G401.6 (cell line): ENCODE measurements at regions not wholly inside any gene's neighbourhood (a gene's known extent, or its start where the extent isn't known, plus 50 kb on each side); places are given as distances from the start of the nearest gene placed in this dataset.

Source experiments
- FAIRE-seq: peaks from 2 replicates; lab custom pipeline; 2012; peaks lifted over from hg19 to GRCh38; lab: Jason Lieb, UNC

- no peak for FAIRE-seq
Measured at GRCh38 chr4:162349395-162349794, 185.6 kb upstream of the FSTL5 start.

GRCh38 chr4:162347842-162348213 lies 184.0 kb upstream of the FSTL5 start:
- no peak for FAIRE-seq

DNA sequence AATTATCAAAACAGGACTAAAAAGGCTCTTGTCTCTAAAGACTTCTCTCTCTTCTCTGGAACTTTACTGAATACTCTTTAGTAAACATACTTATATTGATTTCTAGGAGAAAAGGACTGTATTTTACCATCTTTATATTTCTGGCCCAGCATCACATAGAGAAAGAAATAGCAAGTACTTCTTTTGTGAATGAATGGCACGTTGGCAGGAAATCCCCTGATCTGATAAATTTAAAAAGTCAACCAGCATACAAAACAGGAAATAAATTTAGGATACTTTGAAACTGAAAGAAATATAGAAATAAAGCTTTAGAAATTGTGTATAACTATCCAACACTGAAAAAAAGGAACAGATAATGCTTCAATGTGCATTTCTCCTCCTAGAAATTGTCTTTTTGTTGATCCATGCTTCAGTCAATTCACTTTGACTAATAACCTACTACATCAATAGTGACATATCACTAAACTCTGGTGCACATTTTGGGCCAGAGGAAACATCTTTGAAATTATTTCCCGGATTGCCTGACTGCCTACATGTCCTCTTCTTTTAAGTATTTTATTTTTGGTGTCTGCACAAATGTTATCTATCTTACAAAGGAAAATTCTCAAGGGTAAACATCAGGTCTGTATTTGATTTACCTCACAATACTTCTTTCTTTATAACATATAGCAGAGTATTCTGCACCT lies 183.5 kb upstream of the FSTL5 start:
- FAIRE-seq: no peak

DNA sequence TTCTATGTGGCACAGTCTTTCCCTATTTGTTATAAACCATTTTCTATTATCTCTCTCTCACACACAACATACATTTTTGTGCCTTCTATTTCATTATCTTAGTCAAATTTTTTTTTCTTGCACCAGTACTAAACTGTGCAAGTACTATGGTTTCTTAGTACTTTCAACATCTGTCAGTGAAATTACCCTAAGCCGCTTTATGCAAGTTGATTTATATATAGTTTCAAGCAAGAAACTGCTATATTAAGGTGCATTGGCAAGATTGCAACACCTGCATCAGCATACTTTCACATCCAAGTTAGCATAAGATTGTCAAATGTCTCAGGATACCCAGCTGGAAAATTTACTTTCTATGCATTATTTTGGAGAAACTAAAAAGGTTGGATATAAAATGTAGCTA lies 180.2 kb upstream of the FSTL5 start:
- no peak for FAIRE-seq

DNA sequence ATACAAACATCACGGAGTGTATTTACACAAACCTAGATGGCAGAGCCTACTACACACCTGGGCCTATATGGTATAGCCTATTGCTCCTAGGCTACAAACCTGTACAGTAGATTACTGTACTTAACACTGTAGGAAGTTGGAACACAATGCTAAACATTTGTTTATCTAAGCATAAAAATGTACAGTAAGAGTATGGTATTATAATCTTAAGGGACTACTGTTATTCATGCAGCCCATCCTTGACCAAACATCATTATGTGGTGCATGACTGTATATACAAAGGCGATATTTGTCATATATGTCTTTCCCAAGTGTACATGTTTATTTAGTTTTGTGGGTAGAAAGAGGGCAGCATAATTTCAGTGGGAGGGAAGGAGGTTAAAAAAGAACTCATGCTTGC lies 177.7 kb upstream of the FSTL5 start:
- no peak for FAIRE-seq

DNA sequence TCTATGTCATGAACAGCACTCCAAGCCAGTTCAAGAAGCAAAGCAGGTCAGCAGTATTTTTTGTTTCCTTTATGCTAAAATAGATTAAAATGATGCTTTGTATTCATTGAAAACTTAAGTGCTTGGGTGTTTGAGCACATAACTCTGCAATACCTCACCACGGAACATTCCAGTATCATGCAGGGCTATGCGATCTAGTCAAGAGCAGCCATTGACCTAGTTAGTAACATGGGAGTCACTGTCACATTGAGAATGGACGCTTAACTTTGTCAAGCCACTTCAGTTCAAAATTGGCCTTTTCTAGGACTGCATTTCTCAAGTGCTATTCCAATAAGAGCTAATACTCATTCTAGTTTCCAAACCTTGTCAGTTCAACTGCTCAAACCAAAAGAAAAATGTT lies 160.1 kb upstream of the FSTL5 start:
- no peak for FAIRE-seq

DNA sequence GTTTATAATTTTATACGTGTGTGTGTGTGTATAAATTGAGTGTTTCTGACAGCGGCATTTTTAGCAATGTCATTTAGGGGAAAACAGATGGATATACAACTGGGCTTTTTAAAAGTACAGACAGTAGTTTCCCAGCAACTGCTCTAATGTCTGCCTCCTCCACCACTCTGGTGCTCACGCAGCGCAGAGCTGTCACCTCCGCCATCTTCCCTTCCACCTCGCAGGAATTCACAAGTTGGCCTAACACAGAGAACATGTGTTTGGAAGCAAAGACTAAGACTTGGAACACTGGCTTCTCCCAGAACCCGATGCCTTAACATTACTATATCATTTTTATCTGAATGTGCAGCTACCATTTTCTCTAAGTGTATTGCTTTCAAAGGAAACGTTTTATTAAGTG lies 158.3 kb upstream of the FSTL5 start:
- FAIRE-seq: no peak

DNA sequence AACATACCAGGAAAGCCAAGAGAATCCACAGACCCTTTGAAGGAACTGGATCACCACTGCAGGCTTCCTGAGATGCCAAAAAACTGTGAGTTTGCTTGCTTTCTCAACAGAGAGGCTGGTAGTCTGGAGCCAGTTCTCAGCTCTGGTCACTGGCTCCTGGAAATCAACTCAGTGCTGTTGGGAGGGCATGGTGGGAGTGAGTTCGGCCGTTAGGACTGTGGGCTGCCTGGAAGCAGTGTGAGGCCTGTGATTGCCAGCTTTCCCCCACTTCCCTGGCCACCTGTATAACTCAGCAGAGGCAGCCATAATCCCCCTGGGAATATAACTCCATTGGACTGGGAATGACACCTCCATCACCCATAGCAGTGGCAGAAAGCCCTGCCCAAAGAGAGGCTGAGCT lies 122.0 kb upstream of the FSTL5 start:
- FAIRE-seq: no peak

DNA sequence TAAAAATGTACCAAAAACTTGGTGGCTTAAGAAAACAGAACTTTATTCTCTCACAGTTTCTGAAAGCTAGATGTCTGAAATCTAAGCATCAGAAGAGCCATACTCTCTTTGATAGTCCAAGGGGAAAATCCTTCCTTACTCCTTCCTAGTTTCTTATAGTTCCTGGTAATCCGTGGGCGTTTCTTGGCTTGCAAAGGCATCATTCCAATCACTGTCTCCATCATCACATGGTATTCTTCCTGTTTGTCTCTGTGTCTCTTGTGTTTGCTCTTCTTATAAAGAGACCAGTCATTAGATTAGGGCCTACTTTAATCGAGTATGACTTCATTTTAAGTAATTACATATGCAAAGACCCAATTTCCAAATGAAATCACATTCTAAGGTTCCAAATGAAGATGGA lies 118.9 kb upstream of the FSTL5 start:
- no peak for FAIRE-seq

- no peak for FAIRE-seq
Measured at GRCh38 chr4:162274354-162274753, 110.6 kb upstream of the FSTL5 start.

DNA sequence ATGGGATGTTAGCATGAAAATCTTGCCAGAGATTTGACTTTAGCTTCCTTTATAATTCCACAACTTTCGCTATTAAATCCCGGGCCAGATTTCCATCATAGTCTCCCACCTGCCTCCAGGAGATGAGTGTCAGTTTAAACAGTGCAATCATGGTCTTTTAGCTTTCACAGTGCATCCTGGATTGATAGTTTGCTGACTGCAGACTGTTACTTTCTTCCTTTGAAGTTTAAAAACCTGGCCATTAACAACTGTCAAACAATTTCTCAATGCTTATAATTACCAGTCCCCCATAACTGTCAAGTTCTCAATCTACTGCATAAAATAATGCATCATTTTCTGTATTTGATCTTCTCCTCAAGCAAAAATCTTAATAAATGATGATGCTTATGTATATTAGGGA lies 108.4 kb upstream of the FSTL5 start:
- no peak for FAIRE-seq

DNA sequence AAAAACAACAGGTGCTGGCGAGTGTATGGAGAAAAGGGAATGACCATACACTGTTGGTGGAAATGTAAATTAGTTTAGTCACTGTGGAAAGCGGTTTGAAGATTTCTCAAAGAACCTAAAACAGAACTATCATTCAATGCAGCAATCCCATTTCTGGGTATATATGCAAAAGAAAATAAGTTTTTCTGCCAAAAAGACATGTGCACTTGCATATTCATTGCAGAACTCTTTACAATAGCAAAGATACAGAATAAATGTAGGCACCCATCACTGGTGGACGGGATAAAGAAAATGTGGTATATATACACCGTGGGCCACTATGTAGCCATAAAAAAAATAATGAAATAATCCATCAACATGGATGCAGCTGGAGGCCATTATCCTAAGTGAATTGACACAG lies 105.1 kb upstream of the FSTL5 start:
- FAIRE-seq: no peak

DNA sequence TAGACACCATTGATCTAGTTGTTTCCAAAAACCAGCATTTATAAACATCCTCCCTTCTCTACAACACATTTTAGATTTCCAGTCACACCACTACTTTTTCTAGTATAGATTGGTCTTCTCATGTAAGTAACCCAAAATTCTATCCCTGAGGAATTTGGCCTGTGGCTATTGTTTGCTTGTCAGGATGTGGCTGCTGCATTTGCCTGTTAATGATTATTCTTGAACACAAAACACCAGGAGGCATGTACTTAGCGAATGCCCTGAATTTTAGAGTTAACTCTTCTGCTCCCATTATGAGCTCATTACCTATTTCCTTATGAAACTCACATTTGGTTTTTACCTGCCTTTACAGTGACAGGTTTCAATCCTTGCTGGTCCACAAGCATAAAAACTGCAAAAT lies 102.0 kb upstream of the FSTL5 start:
- no peak for FAIRE-seq

GRCh38 chr4:162245051-162245450 lies 81.3 kb upstream of the FSTL5 start:
- FAIRE-seq: no peak

- FAIRE-seq: no peak
Measured at GRCh38 chr4:162241857-162242256, 78.1 kb upstream of the FSTL5 start.

DNA sequence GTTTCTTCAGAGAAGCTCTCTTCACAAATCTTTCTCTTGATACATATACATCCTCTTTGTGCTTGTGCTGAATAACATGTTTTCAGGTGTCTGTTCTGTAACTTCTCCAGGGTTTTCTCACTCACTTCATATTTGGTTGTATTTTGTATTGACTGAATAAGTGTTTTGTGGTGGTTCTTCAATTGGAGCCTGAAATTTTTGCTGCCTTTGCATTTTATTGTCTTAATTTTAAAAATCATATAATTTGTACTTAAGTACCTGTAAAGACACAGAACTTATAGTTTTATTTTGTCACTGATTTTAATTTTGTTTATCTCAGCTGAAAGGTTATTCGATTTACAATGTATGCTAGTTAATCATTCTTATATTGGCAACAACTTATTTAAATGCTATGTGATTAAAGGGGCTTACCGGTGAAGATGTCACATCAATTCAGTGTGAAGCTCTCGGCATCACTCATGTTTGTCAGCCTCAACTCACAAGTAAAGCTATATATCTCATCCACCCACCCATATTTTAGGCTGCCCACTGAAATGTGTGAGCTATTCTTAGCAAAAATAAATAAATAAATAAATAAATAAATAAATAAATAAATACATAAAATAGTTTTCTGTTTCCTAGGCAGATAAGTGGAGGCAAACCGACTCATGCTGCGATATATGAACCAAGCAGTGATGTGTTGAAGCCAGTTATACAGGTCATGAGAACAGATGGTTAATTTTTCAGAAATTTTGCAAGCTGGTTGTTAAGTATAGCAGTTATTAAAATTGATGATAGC lies 76.4 kb upstream of the FSTL5 start:
- no peak for FAIRE-seq

GRCh38 chr4:162237676-162238075 lies 73.9 kb upstream of the FSTL5 start:
- FAIRE-seq: peak; percentile 23

DNA sequence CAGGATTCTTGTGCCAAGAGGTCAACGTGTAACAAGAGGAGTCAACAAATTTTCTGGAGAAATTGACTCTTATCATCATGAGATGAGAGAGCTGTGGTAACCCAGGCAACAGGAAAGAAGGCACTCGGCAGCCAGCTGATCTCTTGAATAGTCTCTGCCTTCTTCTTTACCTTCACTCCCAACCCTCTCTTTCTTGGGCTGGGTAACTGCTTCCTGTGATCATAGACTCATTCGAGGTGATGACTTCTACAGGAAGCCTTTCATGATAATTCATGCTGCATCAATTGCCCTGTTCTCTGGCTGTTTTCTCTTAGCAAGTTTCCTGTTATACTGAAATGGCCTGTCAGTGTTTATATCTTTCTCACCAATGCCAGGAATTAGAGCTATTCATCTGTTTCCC lies 70.8 kb upstream of the FSTL5 start:
- no peak for FAIRE-seq

GRCh38 chr4:162232349-162232748 lies 68.5 kb upstream of the FSTL5 start:
- FAIRE-seq: no peak

- no peak for FAIRE-seq
Measured at GRCh38 chr4:162229670-162230069, 65.9 kb upstream of the FSTL5 start.

- FAIRE-seq: no peak
Measured at GRCh38 chr4:162221148-162221547, 57.3 kb upstream of the FSTL5 start.
